Ovary (tissue), 3 donors: ENCODE measurements at regions not wholly inside any gene's neighbourhood (a gene's known extent, or its start where the extent isn't known, plus 50 kb on each side); places are given as distances from the start of the nearest gene placed in this dataset.

ENCODE experiments used
- EP300 ChIP-seq: sonication (generic); formaldehyde crosslinking; IDR thresholded peaks from one replicate; pipeline ENCODE4 v1.6.1; 2017; ENCODE audit warnings: antibody characterized with exemption
- TF ChIP-seq, protein P1 (sequence below), 3 donors: fragments of 450-650 bp in 2 of 3; fragments of 200-600 bp in 1 of 3; IDR thresholded peaks; one replicate each; pipeline versions ENCODE4 v1.5.1 to v1.8.0; 2016 to 2022; ENCODE audit warnings: antibody characterized with exemption in 3 of 3, mild to moderate bottlenecking in 1 of 3
- donor health status: DM: no; HTN: no; CAD: no.

DNA sequence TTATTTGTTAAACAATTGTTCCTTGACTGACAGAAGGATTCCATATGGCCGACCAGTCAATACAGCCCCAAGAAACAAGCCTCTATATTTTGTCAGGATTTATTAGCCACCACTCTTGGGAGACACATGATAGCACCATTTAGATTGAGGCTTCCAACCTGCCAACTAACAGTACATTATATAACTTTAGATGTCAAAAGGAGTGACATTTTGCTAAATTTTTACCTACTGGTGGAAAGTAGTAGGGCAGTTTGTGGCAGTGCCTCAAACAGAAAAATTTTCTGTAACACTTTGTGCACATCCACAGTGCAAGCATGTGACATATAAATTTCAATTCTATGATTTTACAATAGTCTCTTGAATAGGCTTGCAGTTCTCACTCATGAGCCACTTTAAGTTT lies 464.0 kb downstream of the TRIB2 start:
- TF ChIP-seq, protein P1, sequence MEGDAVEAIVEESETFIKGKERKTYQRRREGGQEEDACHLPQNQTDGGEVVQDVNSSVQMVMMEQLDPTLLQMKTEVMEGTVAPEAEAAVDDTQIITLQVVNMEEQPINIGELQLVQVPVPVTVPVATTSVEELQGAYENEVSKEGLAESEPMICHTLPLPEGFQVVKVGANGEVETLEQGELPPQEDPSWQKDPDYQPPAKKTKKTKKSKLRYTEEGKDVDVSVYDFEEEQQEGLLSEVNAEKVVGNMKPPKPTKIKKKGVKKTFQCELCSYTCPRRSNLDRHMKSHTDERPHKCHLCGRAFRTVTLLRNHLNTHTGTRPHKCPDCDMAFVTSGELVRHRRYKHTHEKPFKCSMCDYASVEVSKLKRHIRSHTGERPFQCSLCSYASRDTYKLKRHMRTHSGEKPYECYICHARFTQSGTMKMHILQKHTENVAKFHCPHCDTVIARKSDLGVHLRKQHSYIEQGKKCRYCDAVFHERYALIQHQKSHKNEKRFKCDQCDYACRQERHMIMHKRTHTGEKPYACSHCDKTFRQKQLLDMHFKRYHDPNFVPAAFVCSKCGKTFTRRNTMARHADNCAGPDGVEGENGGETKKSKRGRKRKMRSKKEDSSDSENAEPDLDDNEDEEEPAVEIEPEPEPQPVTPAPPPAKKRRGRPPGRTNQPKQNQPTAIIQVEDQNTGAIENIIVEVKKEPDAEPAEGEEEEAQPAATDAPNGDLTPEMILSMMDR (IDR thresholded peaks at IDR 0.05): no peak
- TF ChIP-seq EP300: no peak
